ENCODE measurements at regions not wholly inside any gene's neighbourhood (a gene's known extent, or its start where the extent isn't known, plus 50 kb on each side); places are given as distances from the start of the nearest gene placed in this dataset.

GRCh38 chr20:60955706-60956105 lies 296.4 kb upstream of the CDH4 start:
- TF ChIP-seq CTCF (IDR thresholded peaks at IDR 0.05), result no peak
- TF ChIP-seq POLR2A (IDR thresholded peaks at IDR 0.05), result no peak

Data from lower leg skin (tissue), 3 donors.